ENCODE measurements at regions not wholly inside any gene's neighbourhood (a gene's known extent, or its start where the extent isn't known, plus 50 kb on each side); places are given as distances from the start of the nearest gene placed in this dataset.
"Not testable (repeated sequence)": the region's sequence is repeated elsewhere in the genome, so short reads cannot be mapped to it uniquely, and the experiment has no call there.

GRCh38 chrX:43450355-43450754 is 205.7 kb upstream of the MAOA start:
- Histone ChIP-seq H3K36me3 (ENCODE audit: insufficient read depth, low read length) (no peaks in the 10 kb centered on the region), H3K79me2 (ENCODE audit: insufficient read depth, low read length) (no peaks in the 10 kb centered on the region), H3K4me1 (ENCODE audit: insufficient read depth, low read length) (no peaks in the 10 kb centered on the region), H3K27ac (ENCODE audit: low read length) (no peak overlapping the region), H3K9ac (ENCODE audit: low read depth, low read length) (no peak overlapping the region), H3K9me3 (ENCODE audit: insufficient read depth, low read length, severe bottlenecking) (peaks cover 21% of the 10 kb centered on the region), H3K27me3 (ENCODE audit: insufficient read depth, low read length, poor library complexity) (no peaks in the 10 kb centered on the region), H3K4me2 (ENCODE audit: insufficient read depth, low read length) (no peak overlapping the region), H4K20me1 (ENCODE audit: insufficient read depth, low read length) (no peaks in the 10 kb centered on the region), H3K4me3 (ENCODE audit: low read depth in 1 of 2, low read length in 2 of 2) (no peak overlapping the region), H2AFZ (ENCODE audit: low read depth, low read length) (no peak overlapping the region)
- ATAC-seq (ENCODE audit: insufficient read depth, low read depth) (no peak), DNase-seq (no peak)
- TF ChIP-seq EZH2 (IDR thresholded peaks at IDR 0.05; ENCODE audit: borderline replicate concordance, low read depth, low read length, severe bottlenecking), result no peak
- TF ChIP-seq CTCF (IDR thresholded peaks at IDR 0.05; ENCODE audit: borderline replicate concordance, extremely low read depth, low read length, poor library complexity, severe bottlenecking), result no peak

GRCh38 chrX:43451976-43452686 is 204.0 kb upstream of the MAOA start:
- H3K27me3 ChIP-seq (ENCODE audit: insufficient read depth, low read length, poor library complexity); H3K4me2 ChIP-seq (ENCODE audit: insufficient read depth, low read length); H3K4me3 ChIP-seq (ENCODE audit: low read depth in 1 of 2, low read length in 2 of 2); H3K4me1 ChIP-seq (ENCODE audit: insufficient read depth, low read length); H2AFZ ChIP-seq (ENCODE audit: low read depth, low read length); H3K79me2 ChIP-seq (ENCODE audit: insufficient read depth, low read length); H4K20me1 ChIP-seq (ENCODE audit: insufficient read depth, low read length); H3K9ac ChIP-seq (ENCODE audit: low read depth, low read length); ATAC-seq (ENCODE audit: insufficient read depth, low read depth); H3K36me3 ChIP-seq (ENCODE audit: insufficient read depth, low read length); DNase-seq; H3K27ac ChIP-seq (ENCODE audit: low read length): not testable (repeated sequence)
- H3K9me3 ChIP-seq (ENCODE audit: insufficient read depth, low read length, severe bottlenecking), result peaks cover 21% of the 10 kb centered on the region

DNA sequence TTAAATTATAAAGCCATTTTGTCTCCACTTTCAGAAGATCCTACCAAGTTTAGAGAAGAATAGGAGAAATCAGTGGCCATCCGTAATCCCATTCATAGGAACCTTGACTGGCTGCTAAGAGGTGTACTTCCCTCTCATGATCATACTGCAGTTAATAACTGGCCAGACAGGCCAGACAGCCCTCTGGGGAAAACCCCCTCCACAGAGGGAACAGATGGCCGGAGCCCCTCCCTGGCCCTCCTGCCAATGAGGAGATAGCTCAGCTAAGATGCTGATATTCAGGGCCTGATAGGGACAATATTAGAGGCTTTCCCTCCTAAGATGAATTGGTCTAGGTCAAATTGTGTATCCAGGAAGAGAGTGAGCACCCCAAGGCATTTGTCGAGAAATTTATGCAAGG is 200.0 kb upstream of the MAOA start:
- no peak for DNase-seq
- Histone ChIP-seq H3K27ac (ENCODE audit: low read length) (no peak overlapping the region), H3K4me2 (ENCODE audit: insufficient read depth, low read length) (no peak overlapping the region), H3K9ac (ENCODE audit: low read depth, low read length) (no peak overlapping the region), H3K4me1 (ENCODE audit: insufficient read depth, low read length) (no peaks in the 10 kb centered on the region), H2AFZ (ENCODE audit: low read depth, low read length) (no peak overlapping the region), H3K36me3 (ENCODE audit: insufficient read depth, low read length) (no peaks in the 10 kb centered on the region), H3K4me3 (ENCODE audit: low read depth in 1 of 2, low read length in 2 of 2) (no peak overlapping the region), H4K20me1 (ENCODE audit: insufficient read depth, low read length) (no peaks in the 10 kb centered on the region), H3K79me2 (ENCODE audit: insufficient read depth, low read length) (no peaks in the 10 kb centered on the region), H3K27me3 (ENCODE audit: insufficient read depth, low read length, poor library complexity) (no peaks in the 10 kb centered on the region), H3K9me3 (ENCODE audit: insufficient read depth, low read length, severe bottlenecking) (peaks cover 21% of the 10 kb centered on the region)
- no peak for TF ChIP-seq CTCF (IDR thresholded peaks at IDR 0.05; ENCODE audit: borderline replicate concordance, extremely low read depth, low read length, poor library complexity, severe bottlenecking)
- no peak for TF ChIP-seq EZH2 (IDR thresholded peaks at IDR 0.05; ENCODE audit: borderline replicate concordance, low read depth, low read length, severe bottlenecking)
- no peak for ATAC-seq (ENCODE audit: insufficient read depth, low read depth)

DNA sequence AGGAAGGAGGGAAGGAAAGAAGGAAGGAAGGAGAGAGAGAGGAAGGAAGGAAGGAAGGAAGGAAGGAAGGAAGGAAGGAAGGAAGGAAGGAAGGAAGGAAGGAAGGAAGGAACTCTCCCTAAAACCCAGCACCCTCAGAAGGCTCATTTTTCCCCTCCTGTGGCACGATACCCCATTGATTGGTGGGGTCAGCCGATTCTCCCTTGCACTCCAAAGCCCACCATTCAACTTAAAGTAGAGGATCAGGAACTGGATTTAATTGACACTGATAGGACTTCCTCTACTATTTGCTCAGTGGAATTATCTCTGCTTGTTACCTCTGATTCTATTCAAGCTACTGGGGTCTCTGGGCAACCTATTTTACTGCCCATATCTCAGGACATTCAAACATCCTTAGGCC is 199.2 kb upstream of the MAOA start:
- Histone ChIP-seq H3K4me3 (ENCODE audit: low read depth in 1 of 2, low read length in 2 of 2) (no peak overlapping the region), H3K27me3 (ENCODE audit: insufficient read depth, low read length, poor library complexity) (no peaks in the 10 kb centered on the region), H2AFZ (ENCODE audit: low read depth, low read length) (no peak overlapping the region), H3K4me1 (ENCODE audit: insufficient read depth, low read length) (no peaks in the 10 kb centered on the region), H3K9ac (ENCODE audit: low read depth, low read length) (no peak overlapping the region), H3K9me3 (ENCODE audit: insufficient read depth, low read length, severe bottlenecking) (peaks cover 15% of the 10 kb centered on the region), H3K36me3 (ENCODE audit: insufficient read depth, low read length) (no peaks in the 10 kb centered on the region), H3K79me2 (ENCODE audit: insufficient read depth, low read length) (no peaks in the 10 kb centered on the region), H3K27ac (ENCODE audit: low read length) (no peak overlapping the region), H4K20me1 (ENCODE audit: insufficient read depth, low read length) (no peaks in the 10 kb centered on the region), H3K4me2 (ENCODE audit: insufficient read depth, low read length) (no peak overlapping the region)
- DNase-seq (no peak), ATAC-seq (ENCODE audit: insufficient read depth, low read depth) (no peak)
- TF ChIP-seq CTCF (IDR thresholded peaks at IDR 0.05; ENCODE audit: borderline replicate concordance, extremely low read depth, low read length, poor library complexity, severe bottlenecking) (no peak), EZH2 (IDR thresholded peaks at IDR 0.05; ENCODE audit: borderline replicate concordance, low read depth, low read length, severe bottlenecking) (no peak)
